ENCODE measurements at regions not wholly inside any gene's neighbourhood (a gene's known extent, or its start where the extent isn't known, plus 50 kb on each side); places are given as distances from the start of the nearest gene placed in this dataset.

DNA sequence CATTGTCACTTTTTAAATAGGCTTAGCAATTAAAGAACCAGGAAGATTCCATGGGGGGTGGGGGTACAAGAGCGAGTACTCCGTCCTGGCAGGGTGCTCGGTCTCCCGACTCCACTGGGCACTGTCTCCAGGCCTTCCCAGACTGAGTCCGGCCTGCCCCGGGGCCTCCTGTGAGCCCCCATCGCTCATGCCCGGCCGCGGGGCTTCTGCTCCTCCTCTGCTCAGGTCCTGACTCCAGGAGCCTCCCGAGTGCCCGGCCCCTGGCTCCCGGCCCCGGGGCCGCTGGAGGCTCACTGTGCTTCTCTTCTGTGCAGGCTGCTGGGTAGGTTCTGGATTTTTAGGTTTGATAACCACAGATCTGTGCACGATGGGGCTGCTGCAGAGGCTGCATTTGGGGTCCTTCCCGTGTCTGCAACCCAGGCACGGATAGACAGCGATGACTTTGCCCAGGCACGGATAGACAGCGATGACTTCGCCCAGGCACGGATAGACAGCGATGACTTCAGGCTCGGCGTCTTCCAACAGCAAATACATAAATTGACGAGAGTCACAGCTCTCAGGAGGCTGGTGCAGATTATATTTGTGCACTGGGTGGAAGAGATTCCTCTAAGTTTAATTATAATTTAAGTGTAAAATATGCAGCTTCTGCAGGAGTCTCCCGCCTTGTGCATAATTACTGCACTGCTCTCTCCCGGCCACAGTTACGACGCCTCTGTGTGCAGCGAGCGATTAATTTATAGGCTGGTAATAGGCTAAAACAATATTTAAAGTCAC, 74.8 kb upstream of the RXRA start:
- ChIA-PET CTCF (no interaction called here), POLR2A (no interaction called here), RAD21 (ENCODE audit: low non-redundant PET in 1 of 2, low total read pairs in 2 of 2, uncharacterized antibody in 2 of 2, unreplicated experiment in 2 of 2) (no interaction called here)
- no peak overlapping the region for H3K9ac ChIP-seq (ENCODE audit: low read length)
- no TSS peak for BruUV-seq (replicated peaks)
- H2AFZ ChIP-seq (ENCODE audit: low read depth, low read length, poor library complexity, severe bottlenecking), result no peak overlapping the region
- no peaks in the 10 kb centered on the region for H3K36me3 ChIP-seq (ENCODE audit: control insufficient read depth in 1 of 2, insufficient read depth in 2 of 2, low read length in 2 of 2)
- H4K20me1 ChIP-seq (ENCODE audit: insufficient read depth), result no peaks in the 10 kb centered on the region
- ATAC-seq, result no peak
- H3K27ac ChIP-seq (ENCODE audit: low read depth, low read length), result no peak overlapping the region
- no peaks in the 10 kb centered on the region for H3K9me2 ChIP-seq (ENCODE audit: insufficient read depth)
- no peak overlapping the region for H3K4me3 ChIP-seq (replicated peaks in 1 of 2; ENCODE audit: low read depth in 1 of 2, low read length in 2 of 2)
- DNase-seq (ENCODE audit: low read depth, low spot score), result no peak
- H3K27me3 ChIP-seq (ENCODE audit: insufficient read depth, low read length), result peaks cover 8% of the 10 kb centered on the region; the same call in 1 of the 2 replicates
- H3K4me2 ChIP-seq (ENCODE audit: low read length), result no peak overlapping the region
- H3K4me1 ChIP-seq (ENCODE audit: control insufficient read depth in 1 of 2, insufficient read depth in 2 of 2, low read length in 2 of 2), result no peaks in the 10 kb centered on the region
- H3K79me2 ChIP-seq (ENCODE audit: insufficient read depth, low read length), result no peaks in the 10 kb centered on the region
- peaks cover 5% of the 10 kb centered on the region in 2 experiments; a peak in 2 of 4 replicates for H3K9me3 ChIP-seq (ENCODE audit: control insufficient read depth in 1 of 2, insufficient read depth in 1 of 2, low read depth in 1 of 2, low read length in 2 of 2)
- intact Hi-C loops (cut with micrococcal nuclease), result no loop called here
- TF ChIP-seq, protein P1, sequence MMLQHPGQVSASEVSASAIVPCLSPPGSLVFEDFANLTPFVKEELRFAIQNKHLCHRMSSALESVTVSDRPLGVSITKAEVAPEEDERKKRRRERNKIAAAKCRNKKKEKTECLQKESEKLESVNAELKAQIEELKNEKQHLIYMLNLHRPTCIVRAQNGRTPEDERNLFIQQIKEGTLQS (IDR thresholded peaks at IDR 0.05), result no peak
- TF ChIP-seq CBX3 (IDR thresholded peaks at IDR 0.05; ENCODE audit: low read depth) (no peak), SIN3A (IDR thresholded peaks at IDR 0.05; ENCODE audit: low read depth) (no peak), JUND (IDR thresholded peaks at IDR 0.05) (no peak), EZH2phosphoT487 (IDR thresholded peaks at IDR 0.05; ENCODE audit: borderline replicate concordance) (no peak), ELF1 (IDR thresholded peaks at IDR 0.05; ENCODE audit: borderline replicate concordance, low read depth) (no peak), POLR2AphosphoS5 (IDR thresholded peaks at IDR 0.05; ENCODE audit: low read depth, low read length) (no peak), EGR1 (IDR thresholded peaks at IDR 0.05; ENCODE audit: low read depth) (no peak), CEBPB (IDR thresholded peaks at IDR 0.05; ENCODE audit: low read depth) (no peak), TCF7L2 (IDR thresholded peaks at IDR 0.05; ENCODE audit: borderline replicate concordance, extremely low read depth, insufficient read depth, insufficient read length) (no peak), SRF (IDR thresholded peaks at IDR 0.05; ENCODE audit: low read depth) (no peak), RAD21 (IDR thresholded peaks at IDR 0.05; ENCODE audit: low read depth) (no peak), YY1 (IDR thresholded peaks at IDR 0.05; ENCODE audit: extremely low read depth, insufficient replicate concordance, low read depth, low read length) (no peak), SP1 (IDR thresholded peaks at IDR 0.05; ENCODE audit: low read depth) (no peak)
- TF ChIP-seq, protein P2, sequence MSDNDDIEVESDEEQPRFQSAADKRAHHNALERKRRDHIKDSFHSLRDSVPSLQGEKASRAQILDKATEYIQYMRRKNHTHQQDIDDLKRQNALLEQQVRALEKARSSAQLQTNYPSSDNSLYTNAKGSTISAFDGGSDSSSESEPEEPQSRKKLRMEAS (IDR thresholded peaks at IDR 0.05), result no peak
- TF ChIP-seq, protein P3, sequence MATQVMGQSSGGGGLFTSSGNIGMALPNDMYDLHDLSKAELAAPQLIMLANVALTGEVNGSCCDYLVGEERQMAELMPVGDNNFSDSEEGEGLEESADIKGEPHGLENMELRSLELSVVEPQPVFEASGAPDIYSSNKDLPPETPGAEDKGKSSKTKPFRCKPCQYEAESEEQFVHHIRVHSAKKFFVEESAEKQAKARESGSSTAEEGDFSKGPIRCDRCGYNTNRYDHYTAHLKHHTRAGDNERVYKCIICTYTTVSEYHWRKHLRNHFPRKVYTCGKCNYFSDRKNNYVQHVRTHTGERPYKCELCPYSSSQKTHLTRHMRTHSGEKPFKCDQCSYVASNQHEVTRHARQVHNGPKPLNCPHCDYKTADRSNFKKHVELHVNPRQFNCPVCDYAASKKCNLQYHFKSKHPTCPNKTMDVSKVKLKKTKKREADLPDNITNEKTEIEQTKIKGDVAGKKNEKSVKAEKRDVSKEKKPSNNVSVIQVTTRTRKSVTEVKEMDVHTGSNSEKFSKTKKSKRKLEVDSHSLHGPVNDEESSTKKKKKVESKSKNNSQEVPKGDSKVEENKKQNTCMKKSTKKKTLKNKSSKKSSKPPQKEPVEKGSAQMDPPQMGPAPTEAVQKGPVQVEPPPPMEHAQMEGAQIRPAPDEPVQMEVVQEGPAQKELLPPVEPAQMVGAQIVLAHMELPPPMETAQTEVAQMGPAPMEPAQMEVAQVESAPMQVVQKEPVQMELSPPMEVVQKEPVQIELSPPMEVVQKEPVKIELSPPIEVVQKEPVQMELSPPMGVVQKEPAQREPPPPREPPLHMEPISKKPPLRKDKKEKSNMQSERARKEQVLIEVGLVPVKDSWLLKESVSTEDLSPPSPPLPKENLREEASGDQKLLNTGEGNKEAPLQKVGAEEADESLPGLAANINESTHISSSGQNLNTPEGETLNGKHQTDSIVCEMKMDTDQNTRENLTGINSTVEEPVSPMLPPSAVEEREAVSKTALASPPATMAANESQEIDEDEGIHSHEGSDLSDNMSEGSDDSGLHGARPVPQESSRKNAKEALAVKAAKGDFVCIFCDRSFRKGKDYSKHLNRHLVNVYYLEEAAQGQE (IDR thresholded peaks at IDR 0.05; ENCODE audit: low read depth), result no peak
- TF ChIP-seq, protein P4, sequence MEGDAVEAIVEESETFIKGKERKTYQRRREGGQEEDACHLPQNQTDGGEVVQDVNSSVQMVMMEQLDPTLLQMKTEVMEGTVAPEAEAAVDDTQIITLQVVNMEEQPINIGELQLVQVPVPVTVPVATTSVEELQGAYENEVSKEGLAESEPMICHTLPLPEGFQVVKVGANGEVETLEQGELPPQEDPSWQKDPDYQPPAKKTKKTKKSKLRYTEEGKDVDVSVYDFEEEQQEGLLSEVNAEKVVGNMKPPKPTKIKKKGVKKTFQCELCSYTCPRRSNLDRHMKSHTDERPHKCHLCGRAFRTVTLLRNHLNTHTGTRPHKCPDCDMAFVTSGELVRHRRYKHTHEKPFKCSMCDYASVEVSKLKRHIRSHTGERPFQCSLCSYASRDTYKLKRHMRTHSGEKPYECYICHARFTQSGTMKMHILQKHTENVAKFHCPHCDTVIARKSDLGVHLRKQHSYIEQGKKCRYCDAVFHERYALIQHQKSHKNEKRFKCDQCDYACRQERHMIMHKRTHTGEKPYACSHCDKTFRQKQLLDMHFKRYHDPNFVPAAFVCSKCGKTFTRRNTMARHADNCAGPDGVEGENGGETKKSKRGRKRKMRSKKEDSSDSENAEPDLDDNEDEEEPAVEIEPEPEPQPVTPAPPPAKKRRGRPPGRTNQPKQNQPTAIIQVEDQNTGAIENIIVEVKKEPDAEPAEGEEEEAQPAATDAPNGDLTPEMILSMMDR (IDR thresholded peaks at IDR 0.05 in 2 of 3, conservative IDR thresholded peaks at IDR 0.05 in 1 of 3; ENCODE audit: borderline replicate concordance in 1 of 3, insufficient read depth in 1 of 3, low read depth in 2 of 3, low read length in 2 of 3), result no peak
- TF ChIP-seq, protein P5, sequence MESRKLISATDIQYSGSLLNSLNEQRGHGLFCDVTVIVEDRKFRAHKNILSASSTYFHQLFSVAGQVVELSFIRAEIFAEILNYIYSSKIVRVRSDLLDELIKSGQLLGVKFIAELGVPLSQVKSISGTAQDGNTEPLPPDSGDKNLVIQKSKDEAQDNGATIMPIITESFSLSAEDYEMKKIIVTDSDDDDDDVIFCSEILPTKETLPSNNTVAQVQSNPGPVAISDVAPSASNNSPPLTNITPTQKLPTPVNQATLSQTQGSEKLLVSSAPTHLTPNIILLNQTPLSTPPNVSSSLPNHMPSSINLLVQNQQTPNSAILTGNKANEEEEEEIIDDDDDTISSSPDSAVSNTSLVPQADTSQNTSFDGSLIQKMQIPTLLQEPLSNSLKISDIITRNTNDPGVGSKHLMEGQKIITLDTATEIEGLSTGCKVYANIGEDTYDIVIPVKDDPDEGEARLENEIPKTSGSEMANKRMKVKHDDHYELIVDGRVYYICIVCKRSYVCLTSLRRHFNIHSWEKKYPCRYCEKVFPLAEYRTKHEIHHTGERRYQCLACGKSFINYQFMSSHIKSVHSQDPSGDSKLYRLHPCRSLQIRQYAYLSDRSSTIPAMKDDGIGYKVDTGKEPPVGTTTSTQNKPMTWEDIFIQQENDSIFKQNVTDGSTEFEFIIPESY (IDR thresholded peaks at IDR 0.05; ENCODE audit: extremely low read depth, insufficient replicate concordance, low read length), result no peak
